ENCODE measurements at regions not wholly inside any gene's neighbourhood (a gene's known extent, or its start where the extent isn't known, plus 50 kb on each side); places are given as distances from the start of the nearest gene placed in this dataset.

DNA sequence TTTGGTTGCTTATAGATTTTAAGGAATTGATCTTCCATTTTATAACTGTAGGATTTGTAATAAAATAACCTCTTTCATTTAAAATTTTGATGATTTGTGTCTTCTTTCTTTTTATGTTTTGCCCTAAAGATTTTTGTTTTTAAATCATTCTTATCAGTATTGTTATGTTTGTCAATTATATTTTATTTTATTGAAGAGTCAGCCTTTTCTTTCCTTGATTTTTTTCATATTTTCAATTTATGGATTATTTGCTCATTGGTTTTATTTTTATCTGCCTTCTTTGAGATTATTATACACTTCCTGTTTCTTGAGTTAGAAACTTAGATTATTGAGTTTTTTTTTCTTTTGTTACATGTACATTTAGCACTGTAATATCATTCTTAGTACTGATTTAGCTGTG is 233.4 kb upstream of the BRINP3 start:
- DNase-seq (no peak), ATAC-seq (ENCODE audit: low read depth) (no peak)
- no peak overlapping the region for H2BK120ac ChIP-seq (ENCODE audit: low read depth, low read length)
- no peaks in the 10 kb centered on the region for H3K9me3 ChIP-seq (ENCODE audit: control insufficient read depth, insufficient read depth, low read length)
- BruUV-seq (replicated peaks): no TSS peak
- H3K4me3 ChIP-seq (ENCODE audit: insufficient read depth, low read depth, low read length): no peak overlapping the region
- H3K14ac ChIP-seq (replicated peaks; ENCODE audit: low read depth, low read length): no peak overlapping the region
- no peaks in the 10 kb centered on the region for H3K36me3 ChIP-seq (ENCODE audit: control insufficient read depth, insufficient read depth, low read length)
- H2BK5ac ChIP-seq (ENCODE audit: low read depth, low read length, poor library complexity, severe bottlenecking): no peak overlapping the region
- in situ Hi-C loops (cut with MboI; ENCODE audit: low sequenced_read_pairs): no loop called here
- H2AK5ac ChIP-seq (ENCODE audit: low read depth, low read length): no peak overlapping the region
- POLR2A ChIA-PET (ENCODE audit: unreplicated experiment): no interaction called here
- H3K18ac ChIP-seq (ENCODE audit: low read depth, low read length): no peak overlapping the region
- no peak overlapping the region for H2BK15ac ChIP-seq (ENCODE audit: low read depth, low read length)
- CTCF ChIA-PET: no interaction called here
- intact Hi-C loops (cut with micrococcal nuclease): no loop called here
- H3K27ac ChIP-seq (ENCODE audit: insufficient read depth, low read length): no peak overlapping the region
- no peak for TF ChIP-seq CHD1 (IDR thresholded peaks at IDR 0.05; ENCODE audit: low read depth, low read length)
- no peak for TF ChIP-seq MXI1 (IDR thresholded peaks at IDR 0.05; ENCODE audit: borderline replicate concordance, low read depth, low read length)
- no peak for TF ChIP-seq MAZ (IDR thresholded peaks at IDR 0.05; ENCODE audit: borderline replicate concordance, low read depth, low read length)
- no peak for TF ChIP-seq BHLHE40 (IDR thresholded peaks at IDR 0.05; ENCODE audit: low read depth, low read length)
- no peak for TF ChIP-seq MAFK (IDR thresholded peaks at IDR 0.05; ENCODE audit: low read depth, low read length)
- no peak for TF ChIP-seq SMC3 (IDR thresholded peaks at IDR 0.05; ENCODE audit: low read depth, low read length)
- no peak for TF ChIP-seq RFX5 (IDR thresholded peaks at IDR 0.05; ENCODE audit: low read depth, low read length)
- TF ChIP-seq RCOR1 (IDR thresholded peaks at IDR 0.05; ENCODE audit: insufficient replicate concordance, low read length): no peak
- TF ChIP-seq, protein P1, sequence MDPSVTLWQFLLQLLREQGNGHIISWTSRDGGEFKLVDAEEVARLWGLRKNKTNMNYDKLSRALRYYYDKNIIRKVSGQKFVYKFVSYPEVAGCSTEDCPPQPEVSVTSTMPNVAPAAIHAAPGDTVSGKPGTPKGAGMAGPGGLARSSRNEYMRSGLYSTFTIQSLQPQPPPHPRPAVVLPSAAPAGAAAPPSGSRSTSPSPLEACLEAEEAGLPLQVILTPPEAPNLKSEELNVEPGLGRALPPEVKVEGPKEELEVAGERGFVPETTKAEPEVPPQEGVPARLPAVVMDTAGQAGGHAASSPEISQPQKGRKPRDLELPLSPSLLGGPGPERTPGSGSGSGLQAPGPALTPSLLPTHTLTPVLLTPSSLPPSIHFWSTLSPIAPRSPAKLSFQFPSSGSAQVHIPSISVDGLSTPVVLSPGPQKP (IDR thresholded peaks at IDR 0.05; ENCODE audit: borderline replicate concordance, low read depth, low read length): no peak
- TF ChIP-seq, protein P2, sequence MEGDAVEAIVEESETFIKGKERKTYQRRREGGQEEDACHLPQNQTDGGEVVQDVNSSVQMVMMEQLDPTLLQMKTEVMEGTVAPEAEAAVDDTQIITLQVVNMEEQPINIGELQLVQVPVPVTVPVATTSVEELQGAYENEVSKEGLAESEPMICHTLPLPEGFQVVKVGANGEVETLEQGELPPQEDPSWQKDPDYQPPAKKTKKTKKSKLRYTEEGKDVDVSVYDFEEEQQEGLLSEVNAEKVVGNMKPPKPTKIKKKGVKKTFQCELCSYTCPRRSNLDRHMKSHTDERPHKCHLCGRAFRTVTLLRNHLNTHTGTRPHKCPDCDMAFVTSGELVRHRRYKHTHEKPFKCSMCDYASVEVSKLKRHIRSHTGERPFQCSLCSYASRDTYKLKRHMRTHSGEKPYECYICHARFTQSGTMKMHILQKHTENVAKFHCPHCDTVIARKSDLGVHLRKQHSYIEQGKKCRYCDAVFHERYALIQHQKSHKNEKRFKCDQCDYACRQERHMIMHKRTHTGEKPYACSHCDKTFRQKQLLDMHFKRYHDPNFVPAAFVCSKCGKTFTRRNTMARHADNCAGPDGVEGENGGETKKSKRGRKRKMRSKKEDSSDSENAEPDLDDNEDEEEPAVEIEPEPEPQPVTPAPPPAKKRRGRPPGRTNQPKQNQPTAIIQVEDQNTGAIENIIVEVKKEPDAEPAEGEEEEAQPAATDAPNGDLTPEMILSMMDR (conservative IDR thresholded peaks at IDR 0.05; ENCODE audit: low read depth, low read length): no peak
- no peak for TF ChIP-seq POLR2A (IDR thresholded peaks at IDR 0.05; ENCODE audit: low read depth, low read length)
- no peak for TF ChIP-seq NFE2L2 (IDR thresholded peaks at IDR 0.05; ENCODE audit: low read depth, low read length)
- no peak for TF ChIP-seq RAD21 (IDR thresholded peaks at IDR 0.05; ENCODE audit: low read length)
- TF ChIP-seq USF2 (IDR thresholded peaks at IDR 0.05; ENCODE audit: low read depth, low read length): no peak
- TF ChIP-seq FOS (IDR thresholded peaks at IDR 0.05; ENCODE audit: low read depth, low read length): no peak
- TF ChIP-seq CEBPB (IDR thresholded peaks at IDR 0.05; ENCODE audit: low read depth, low read length): no peak
- no peak overlapping the region for H3K56ac ChIP-seq (ENCODE audit: extremely low read depth, insufficient read depth, low read length)
- no peaks in the 10 kb centered on the region for H4K20me1 ChIP-seq (ENCODE audit: insufficient read depth, low read length)
- no peak overlapping the region for H3K23ac ChIP-seq (ENCODE audit: low read depth, low read length)
- no peaks in the 10 kb centered on the region for H3K4me1 ChIP-seq (ENCODE audit: control insufficient read depth, insufficient read depth, low read length)
- H3K4me2 ChIP-seq (ENCODE audit: low read depth, low read length): no peak overlapping the region
- no peaks in the 10 kb centered on the region for H3K79me1 ChIP-seq (ENCODE audit: low read depth in 1 of 2, low read length in 2 of 2)
- no peaks in the 10 kb centered on the region for H3K9me1 ChIP-seq (ENCODE audit: insufficient read depth, low read length)
- H4K8ac ChIP-seq (ENCODE audit: low read depth in 2 of 2, low read length in 2 of 2): no peak overlapping the region
- no peak overlapping the region for H4K5ac ChIP-seq (ENCODE audit: low read depth, low read length)
- no peak overlapping the region for H3K9ac ChIP-seq (ENCODE audit: low read depth, low read length)
- no peak overlapping the region for H2AK9ac ChIP-seq (replicated peaks; ENCODE audit: low read depth, low read length, poor library complexity)
- H3K27me3 ChIP-seq (ENCODE audit: control insufficient read depth, insufficient read depth, low read length): no peaks in the 10 kb centered on the region
- H2BK20ac ChIP-seq (ENCODE audit: low read depth, low read length): no peak overlapping the region
- H2AFZ ChIP-seq (replicated peaks; ENCODE audit: low read length, poor library complexity): no peak overlapping the region
- dilution Hi-C loops (cut with HindIII; ENCODE audit: low sequenced_read_pairs, unreplicated experiment): no loop called here
- H4K91ac ChIP-seq (ENCODE audit: insufficient read depth, low read depth, low read length): no peak overlapping the region
- H3K4ac ChIP-seq (ENCODE audit: low read depth, low read length): no peak overlapping the region

Measured in IMR-90 (cell line).